GM13977 (cell line): ENCODE measurements at regions not wholly inside any gene's neighbourhood (a gene's known extent, or its start where the extent isn't known, plus 50 kb on each side); places are given as distances from the start of the nearest gene placed in this dataset.

ENCODE experiments used
- DNase-seq: peaks from one replicate; pipeline ENCODE4 v3.0.0; 2012; ENCODE audit warnings: low spot score
- in situ Hi-C: fragments of 300-500 bp; cut with MboI; formaldehyde crosslinking; loops from one replicate; pipeline ENCODE4 v1.12.0; 2022; ENCODE audit warnings: low sequenced_read_pairs, low pct_unique_long_range_greater_than_20kb, mixed read lengths, inconsistent platforms; ENCODE audit not compliant: unreplicated experiment
- TF ChIP-seq, protein P1 (sequence below): IDR thresholded peaks from 2 replicates; pipeline ENCODE4 v1.5.1; 2012; ENCODE audit warnings: mild to moderate bottlenecking, control low read depth; ENCODE audit not compliant: insufficient read depth; ENCODE audit errors: extremely low read depth, missing control alignments

DNA sequence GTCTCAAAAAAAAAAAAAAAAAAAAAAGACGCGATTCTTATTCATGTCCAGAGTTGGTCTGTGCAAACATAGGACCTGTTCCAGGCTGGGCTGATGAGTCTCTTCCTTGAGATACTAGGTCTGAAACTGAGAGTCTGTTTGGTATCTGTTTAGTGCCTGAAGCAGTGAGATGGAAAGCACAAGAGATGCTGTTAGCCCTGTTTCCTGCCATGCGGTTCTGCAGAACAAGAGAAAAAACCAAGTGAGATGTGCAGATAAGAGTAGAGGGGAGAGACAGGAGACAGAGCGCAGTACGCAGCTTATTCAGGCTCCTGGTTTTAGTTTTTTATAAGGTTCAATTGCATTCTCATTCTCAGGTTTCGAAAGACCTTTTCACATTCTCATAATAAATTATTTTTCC lies 85.8 kb upstream of the PRKCQ start:
- in situ Hi-C loops, result loop anchor here (25.0 kb wide), 2 partner anchors 254 to 746 kb away; partner anchors contain the start of gene SFMBT2
- TF ChIP-seq, protein P1, sequence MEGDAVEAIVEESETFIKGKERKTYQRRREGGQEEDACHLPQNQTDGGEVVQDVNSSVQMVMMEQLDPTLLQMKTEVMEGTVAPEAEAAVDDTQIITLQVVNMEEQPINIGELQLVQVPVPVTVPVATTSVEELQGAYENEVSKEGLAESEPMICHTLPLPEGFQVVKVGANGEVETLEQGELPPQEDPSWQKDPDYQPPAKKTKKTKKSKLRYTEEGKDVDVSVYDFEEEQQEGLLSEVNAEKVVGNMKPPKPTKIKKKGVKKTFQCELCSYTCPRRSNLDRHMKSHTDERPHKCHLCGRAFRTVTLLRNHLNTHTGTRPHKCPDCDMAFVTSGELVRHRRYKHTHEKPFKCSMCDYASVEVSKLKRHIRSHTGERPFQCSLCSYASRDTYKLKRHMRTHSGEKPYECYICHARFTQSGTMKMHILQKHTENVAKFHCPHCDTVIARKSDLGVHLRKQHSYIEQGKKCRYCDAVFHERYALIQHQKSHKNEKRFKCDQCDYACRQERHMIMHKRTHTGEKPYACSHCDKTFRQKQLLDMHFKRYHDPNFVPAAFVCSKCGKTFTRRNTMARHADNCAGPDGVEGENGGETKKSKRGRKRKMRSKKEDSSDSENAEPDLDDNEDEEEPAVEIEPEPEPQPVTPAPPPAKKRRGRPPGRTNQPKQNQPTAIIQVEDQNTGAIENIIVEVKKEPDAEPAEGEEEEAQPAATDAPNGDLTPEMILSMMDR, result no peak
- DNase-seq, result peak; percentile 10

DNA sequence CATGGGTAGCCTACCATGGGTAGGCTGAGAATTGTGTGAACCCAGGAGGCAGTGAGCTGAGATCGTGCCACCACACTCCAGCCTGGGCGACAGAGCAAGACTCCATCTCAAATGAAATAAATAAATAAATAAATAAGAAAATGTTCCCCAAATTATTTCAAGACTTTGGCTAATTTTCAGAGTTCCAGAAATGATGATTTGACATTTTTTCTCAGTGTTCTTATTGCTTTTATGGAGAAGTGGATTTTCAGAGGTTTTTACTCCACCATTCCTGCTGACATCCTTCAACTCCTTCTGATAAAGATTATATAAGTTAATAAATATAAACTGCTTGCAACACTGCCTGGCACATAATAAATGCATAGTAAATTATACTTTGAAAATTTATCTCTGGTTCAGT lies 80.4 kb upstream of the PRKCQ start:
- TF ChIP-seq, protein P1, result no peak
- in situ Hi-C loops, result loop anchor here (25.0 kb wide), 2 partner anchors 248 to 752 kb away; partner anchors contain the start of gene SFMBT2
- DNase-seq, result no peak

DNA sequence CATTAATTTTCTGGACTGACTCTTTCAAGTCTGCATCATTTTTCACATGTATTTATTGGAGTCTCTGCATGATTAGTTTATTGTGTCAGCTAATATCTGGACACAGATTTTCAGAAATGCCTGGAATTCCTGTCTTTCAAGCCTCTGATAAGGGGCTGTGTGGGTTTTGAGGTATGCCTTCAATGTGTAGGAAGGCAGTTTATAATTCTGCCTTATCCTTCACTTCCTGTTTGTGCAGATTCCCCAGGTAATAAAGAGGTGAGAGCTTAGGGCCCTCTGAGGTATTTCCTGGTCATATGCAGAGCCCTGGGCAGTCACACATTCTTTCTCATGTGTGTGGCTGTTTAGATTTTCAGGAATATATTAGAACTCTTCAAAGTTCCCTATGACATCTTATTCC lies 79.4 kb upstream of the PRKCQ start:
- no peak for DNase-seq
- in situ Hi-C loops, result loop anchor here (25.0 kb wide), 2 partner anchors 247 to 753 kb away; partner anchors contain the start of gene SFMBT2
- TF ChIP-seq, protein P1, result no peak

DNA sequence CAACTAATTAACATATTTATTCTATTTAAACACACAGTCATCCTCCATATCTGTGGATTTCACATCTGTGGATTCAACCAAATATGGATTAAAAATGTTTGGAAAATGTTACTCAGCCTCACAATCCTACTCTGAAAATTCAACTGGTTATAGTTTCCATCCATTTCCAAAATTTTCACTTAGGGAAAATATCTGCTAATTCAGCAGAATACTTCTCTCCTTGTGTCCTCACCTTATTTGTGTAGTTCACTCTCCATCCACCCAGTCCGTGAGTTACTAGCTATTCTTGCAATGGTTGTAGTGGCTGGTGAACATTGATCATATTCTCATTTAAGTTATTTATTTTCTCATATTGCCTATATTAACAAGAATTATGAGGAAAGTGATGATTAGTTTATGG lies 77.6 kb upstream of the PRKCQ start:
- TF ChIP-seq, protein P1, result no peak
- DNase-seq, result no peak
- in situ Hi-C loops, result loop anchor here (25.0 kb wide), 2 partner anchors 245 to 755 kb away; partner anchors contain the start of gene SFMBT2

DNA sequence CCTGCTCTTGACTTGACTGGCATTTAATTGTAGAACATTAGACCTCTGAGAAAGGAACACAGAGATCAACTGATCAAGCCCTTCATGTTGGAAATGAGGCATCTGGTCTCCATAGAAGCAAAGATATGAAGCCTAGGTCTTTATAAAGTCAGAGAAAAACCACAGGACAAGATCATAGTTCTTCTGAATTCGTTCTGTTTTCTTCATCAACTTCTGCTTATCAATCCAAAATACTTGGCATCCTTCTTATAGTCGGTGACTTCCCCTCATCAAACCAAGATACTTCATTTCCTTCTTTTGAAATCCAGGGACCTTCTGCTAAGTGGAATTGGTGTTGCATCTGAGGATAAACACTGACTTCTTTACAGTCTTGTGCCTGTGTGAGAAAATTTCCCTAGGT lies 77.1 kb upstream of the PRKCQ start:
- no peak for DNase-seq
- in situ Hi-C loops, result loop anchor here (25.0 kb wide), 2 partner anchors 245 to 755 kb away; partner anchors contain the start of gene SFMBT2
- TF ChIP-seq, protein P1, result no peak

DNA sequence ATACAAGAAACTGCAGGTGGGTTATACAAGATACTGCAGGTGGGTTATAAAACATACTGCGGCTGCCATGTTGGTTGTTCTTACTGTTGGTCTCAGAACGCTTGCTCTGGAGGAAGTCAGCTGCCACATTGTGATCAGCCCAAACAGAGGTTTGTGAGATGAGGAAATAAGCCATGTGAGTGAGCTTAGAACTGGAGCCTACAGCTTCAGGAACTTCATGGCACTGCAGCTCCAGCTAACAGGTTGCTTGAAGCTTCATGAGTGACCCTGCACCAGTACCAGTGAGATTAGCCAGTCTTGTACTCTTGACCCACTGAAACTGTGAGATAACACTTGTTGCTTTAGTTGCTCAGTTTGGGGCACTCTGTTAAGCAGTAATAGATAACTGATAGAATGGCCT lies 74.5 kb upstream of the PRKCQ start:
- TF ChIP-seq, protein P1, result no peak
- in situ Hi-C loops, result loop anchor here (25.0 kb wide), 2 partner anchors 242 to 758 kb away; partner anchors contain the start of gene SFMBT2
- no peak for DNase-seq

DNA sequence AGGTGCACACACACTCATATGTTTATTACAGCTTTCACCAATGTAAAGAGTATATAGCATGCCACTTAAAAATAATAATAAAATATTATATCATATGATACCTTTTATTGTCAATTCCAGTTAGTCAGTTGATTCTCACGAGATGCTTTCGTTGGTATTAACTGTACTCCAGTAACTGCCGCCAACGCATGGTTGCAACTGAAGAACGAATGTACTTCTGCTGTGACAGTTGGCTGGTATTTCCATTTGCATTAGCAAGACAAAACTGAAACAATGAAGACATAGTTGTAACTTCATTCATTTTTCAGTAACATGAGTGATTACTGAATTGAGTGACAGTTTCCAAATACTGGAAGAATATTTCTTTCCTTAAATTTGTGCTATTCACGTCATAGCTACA lies 70.5 kb upstream of the PRKCQ start:
- DNase-seq, result no peak
- in situ Hi-C loops, result loop anchor here (25.0 kb wide), 2 partner anchors 238 to 762 kb away; partner anchors contain the start of gene SFMBT2
- TF ChIP-seq, protein P1, result no peak
